ENCODE measurements at regions not wholly inside any gene's neighbourhood (a gene's known extent, or its start where the extent isn't known, plus 50 kb on each side); places are given as distances from the start of the nearest gene placed in this dataset.

- no peaks in the 10 kb centered on the region for H3K27me3 ChIP-seq (ENCODE audit: control insufficient read depth, insufficient read depth, low read length)
- no peak overlapping the region for H3K4me3 ChIP-seq (ENCODE audit: low read depth in 2 of 2, low read length in 2 of 2)
- in situ Hi-C loops (cut with HindIII; ENCODE audit: low pct_unique_long_range_greater_than_20kb, low sequenced_read_pairs), result no loop called here
- ChIA-PET CTCF (no interaction called here), POLR2A (no interaction called here)
- intact Hi-C loops (cut with micrococcal nuclease; ENCODE audit: unreplicated experiment), result no loop called here
- no peak overlapping the region for H3K27ac ChIP-seq (ENCODE audit: low read length)
- H3K9me3 ChIP-seq (ENCODE audit: control insufficient read depth, insufficient read depth, low read depth, low read length), result 0 out of 2 replicates have a peak, but pooled peaks cover 4% of the 10 kb centered on the region
- no peaks in the 10 kb centered on the region for H3K36me3 ChIP-seq (ENCODE audit: control insufficient read depth, insufficient read depth, low read length)
- BruUV-seq (replicated peaks), result no TSS peak
- TF ChIP-seq REST (IDR thresholded peaks at IDR 0.05; ENCODE audit: insufficient read depth in 1 of 2, low read depth in 2 of 2, low read length in 1 of 2) (no peak), SIN3A (IDR thresholded peaks at IDR 0.05; ENCODE audit: borderline replicate concordance, insufficient read depth, low read depth, low read length) (no peak), POLR2AphosphoS5 (IDR thresholded peaks at IDR 0.05; ENCODE audit: low read depth, low read length) (no peak), TCF7L2 (IDR thresholded peaks at IDR 0.05; ENCODE audit: low read depth, low read length) (no peak), CTCF (IDR thresholded peaks at IDR 0.05) (no peak)
- H3K4me1 ChIP-seq (ENCODE audit: control insufficient read depth, insufficient read depth, low read length), result no peaks in the 10 kb centered on the region
- no peak for DNase-seq (ENCODE audit: low read depth, low spot score)
- no peak for ATAC-seq
Observed at GRCh38 chr6:69609836-69610472, 186.9 kb downstream of the LMBRD1 start.

GRCh38 chr6:69601132-69601531, 195.7 kb downstream of the LMBRD1 start:
- DNase-seq (ENCODE audit: low read depth, low spot score) (no peak), ATAC-seq (no peak)
- Histone ChIP-seq H3K27ac (ENCODE audit: low read length) (no peak overlapping the region), H3K9me3 (ENCODE audit: control insufficient read depth, insufficient read depth, low read depth, low read length) (no peaks in the 10 kb centered on the region), H3K4me1 (ENCODE audit: control insufficient read depth, insufficient read depth, low read length) (no peaks in the 10 kb centered on the region), H3K4me3 (ENCODE audit: low read depth in 2 of 2, low read length in 2 of 2) (no peak overlapping the region), H3K27me3 (ENCODE audit: control insufficient read depth, insufficient read depth, low read length) (no peaks in the 10 kb centered on the region), H3K36me3 (ENCODE audit: control insufficient read depth, insufficient read depth, low read length) (no peaks in the 10 kb centered on the region)
- intact Hi-C loops (cut with micrococcal nuclease; ENCODE audit: unreplicated experiment) (no loop called here), in situ Hi-C loops (cut with HindIII; ENCODE audit: low pct_unique_long_range_greater_than_20kb, low sequenced_read_pairs) (no loop called here)
- CTCF ChIA-PET, result no interaction called here
- POLR2A ChIA-PET, result no interaction called here
- TF ChIP-seq TCF7L2 (IDR thresholded peaks at IDR 0.05; ENCODE audit: low read depth, low read length), result no peak
- TF ChIP-seq CTCF (IDR thresholded peaks at IDR 0.05), result no peak
- no peak for TF ChIP-seq POLR2AphosphoS5 (IDR thresholded peaks at IDR 0.05; ENCODE audit: low read depth, low read length)
- TF ChIP-seq REST (IDR thresholded peaks at IDR 0.05; ENCODE audit: insufficient read depth in 1 of 2, low read depth in 2 of 2, low read length in 1 of 2), result no peak
- TF ChIP-seq SIN3A (IDR thresholded peaks at IDR 0.05; ENCODE audit: borderline replicate concordance, insufficient read depth, low read depth, low read length), result no peak
- no TSS peak for BruUV-seq (replicated peaks)
